K562 (cell line): ENCODE measurements at regions not wholly inside any gene's neighbourhood (a gene's known extent, or its start where the extent isn't known, plus 50 kb on each side); places are given as distances from the start of the nearest gene placed in this dataset.
A peak's percentile ranks its signal among the peaks of the same experiment; 100 is the strongest.
"Not testable (repeated sequence)": the region's sequence is repeated elsewhere in the genome, so short reads cannot be mapped to it uniquely, and the experiment has no call there.

Experiments used
- ATAC-seq: fragments of 200-7000 bp; cut with Tn5 transposase; 3 replicates; pipeline ENCODE4 v1.9.1; 2020; ENCODE audit warnings: moderate library complexity
- BruUV-seq: library from RNA; stranded (reverse); fragments of 400-500 nt; replicated peaks from 2 replicates; lab custom pipeline; 2021; lab: Mats Ljungman, UMichigan
- CTCF ChIA-PET: fragments of 300-600 bp; formaldehyde crosslinking; extraction: SDS; loops from one replicate; lab custom pipeline; 2021; ENCODE audit warnings: low intra/inter-chr PET ratio; lab: Yijun Ruan, JAX
- POLR2A ChIA-PET: fragments of 300-600, 350-650 bp; sonication (Branson Sonifier 250); formaldehyde crosslinking; extraction: SDS; loops from one replicate; lab custom pipeline; 2021; ENCODE audit warnings: antibody characterized with exemption, inconsistent platforms; lab: Yijun Ruan, JAX
- DNase-seq, 4 experiments: peaks; one replicate each; pipeline versions ENCODE4 v3.0.0 to v3.0.0-alpha.2; 2011 to 2018; ENCODE audit warnings: low spot score in 3 of 4, mixed read lengths in 3 of 4; ENCODE audit errors: extremely low read depth in 1 of 4
- FAIRE-seq: peaks from 2 replicates; lab custom pipeline; 2011; peaks lifted over from hg19 to GRCh38; lab: Jason Lieb, UNC
- H2AFZ ChIP-seq: 2 replicates; pipeline ENCODE4 v1.6.0; 2011; ENCODE audit warnings: low read depth, low read length, control low read depth, inconsistent platforms
- H3K27ac ChIP-seq: fragments of 200-600 bp; 3 replicates; pipeline ENCODE4 v1.8.0; 2011; ENCODE audit warnings: low read depth, mild to moderate bottlenecking, control low read depth, inconsistent platforms, low read length, moderate library complexity, mixed read lengths; ENCODE audit errors: extremely low read depth
- H3K27me3 ChIP-seq, 2 experiments: fragments of 300-600 bp in 1 of 2; 2 replicates in 1 of 2; 3 replicates in 1 of 2; pipeline versions ENCODE4 v1.6.0 to v1.8.0; 2011; ENCODE audit warnings: inconsistent platforms in 2 of 2, low read length in 2 of 2, mild to moderate bottlenecking in 1 of 2, mixed read lengths in 1 of 2, moderate library complexity in 1 of 2; ENCODE audit not compliant: control insufficient read depth in 2 of 2, insufficient read depth in 2 of 2
- H3K36me3 ChIP-seq: fragments of 300-600 bp; 3 replicates; pipeline ENCODE4 v1.8.0; 2011; ENCODE audit warnings: mild to moderate bottlenecking, low read length, inconsistent platforms; ENCODE audit not compliant: control insufficient read depth, insufficient read depth
- H3K4me1 ChIP-seq, 2 experiments: fragments of 200-600 bp in 1 of 2; replicated peaks in 1 of 2; 2 replicates in 1 of 2; 3 replicates in 1 of 2; pipeline versions ENCODE4 v1.5.1 to v1.8.0; 2011; ENCODE audit warnings: inconsistent platforms in 2 of 2, low read length in 2 of 2, mild to moderate bottlenecking in 1 of 2, mixed read lengths in 1 of 2, moderate library complexity in 1 of 2; ENCODE audit not compliant: control insufficient read depth in 2 of 2, insufficient read depth in 2 of 2
- H3K4me2 ChIP-seq: 2 replicates; pipeline ENCODE4 v1.6.1; 2011; ENCODE audit warnings: low read length, control low read depth, inconsistent platforms, mixed read lengths; ENCODE audit not compliant: insufficient read depth
- H3K4me3 ChIP-seq: fragments of 200-600 bp; sonication (generic), shearing (Covaris generic); 2 replicates; pipeline ENCODE4 v1.5.1; 2016; ENCODE audit warnings: control low read depth, inconsistent platforms
- H3K79me2 ChIP-seq: fragments of 200-600 bp; 3 replicates; pipeline ENCODE4 v1.8.0; 2011; ENCODE audit warnings: low read length, inconsistent platforms; ENCODE audit not compliant: control insufficient read depth, insufficient read depth
- H3K9ac ChIP-seq, 2 experiments: 2 replicates each; pipeline versions ENCODE4 v1.6.0 to v1.6.1; 2011; ENCODE audit warnings: low read depth in 2 of 2, low read length in 2 of 2, control low read depth in 1 of 2, inconsistent platforms in 1 of 2, mild to moderate bottlenecking in 1 of 2, mixed read lengths in 1 of 2; ENCODE audit not compliant: insufficient read depth in 1 of 2
- H3K9me1 ChIP-seq: one replicate; pipeline ENCODE4 v1.6.0; 2011; ENCODE audit warnings: inconsistent platforms, mild to moderate bottlenecking, low read length, moderate library complexity; ENCODE audit not compliant: control insufficient read depth, insufficient read depth
- H3K9me3 ChIP-seq: replicated peaks from 2 replicates; pipeline ENCODE4 v1.5.1; 2011; ENCODE audit warnings: low read depth, low read length, inconsistent platforms; ENCODE audit not compliant: control insufficient read depth, insufficient read depth
- H4K20me1 ChIP-seq: replicated peaks from 2 replicates; pipeline ENCODE4 v1.6.1; 2011; ENCODE audit warnings: low read length, inconsistent platforms, mixed read lengths; ENCODE audit not compliant: control insufficient read depth, insufficient read depth
- WGBS: fragments of 100-300 bp; shearing (Covaris generic); methylation state at CpG from one replicate; pipeline ENCODE4 v1.1.6; 2016; ENCODE audit warnings: low coverage, mixed read lengths; ENCODE audit not compliant: insufficient coverage; ENCODE audit errors: missing lambda C conversion rate; 5-methylcytosine and 5-hydroxymethylcytosine counted together
- in situ Hi-C: fragments of 300-500 bp; cut with MboI; formaldehyde crosslinking; loops from 4 replicates; pipeline ENCODE4 v1.15.0; 2018; ENCODE audit warnings: inconsistent platforms, mixed read lengths
- intact Hi-C: fragments of 100-400 bp; cut with micrococcal nuclease; formaldehyde crosslinking; loops from 2 replicates; pipeline ENCODE4 v1.14.2; 2022

DNA sequence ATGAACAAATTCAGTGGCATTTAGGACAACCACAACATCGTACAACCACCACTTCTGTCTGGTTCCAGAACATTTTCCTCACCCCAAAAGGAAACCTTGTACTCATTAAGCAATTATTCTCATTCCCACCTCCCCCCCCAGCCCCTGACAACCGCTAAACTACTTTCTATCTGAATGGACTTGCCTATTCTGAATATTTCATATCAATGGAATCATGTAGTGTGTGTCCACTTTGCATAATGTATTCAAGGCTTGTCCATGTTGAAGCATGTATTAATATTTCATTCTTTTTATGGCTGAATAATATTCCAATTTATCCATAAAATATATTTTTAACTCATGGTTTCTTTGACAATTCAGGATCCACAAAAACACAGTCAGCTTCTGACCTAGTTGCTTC is 307.2 kb upstream of the PLGLB2 start:
- in situ Hi-C loops, POLR2A ChIA-PET, H2AFZ ChIP-seq, H3K79me2 ChIP-seq, FAIRE-seq, intact Hi-C loops, H3K9me3 ChIP-seq, BruUV-seq, H3K4me2 ChIP-seq, DNase-seq, CTCF ChIA-PET, H3K9ac ChIP-seq, H3K9me1 ChIP-seq, H3K4me3 ChIP-seq, H4K20me1 ChIP-seq, H3K27ac ChIP-seq, ATAC-seq, H3K4me1 ChIP-seq, H3K27me3 ChIP-seq, H3K36me3 ChIP-seq: not testable (repeated sequence)
- 100% methylated on average over 1 of the region's 2 CpGs for WGBS

GRCh38 chr2:87441375-87441774 is 306.5 kb upstream of the PLGLB2 start:
- H4K20me1 ChIP-seq, H3K79me2 ChIP-seq, intact Hi-C loops, BruUV-seq, H3K9me1 ChIP-seq, H3K4me1 ChIP-seq, H3K36me3 ChIP-seq, H3K27ac ChIP-seq, H3K27me3 ChIP-seq, CTCF ChIA-PET, H3K4me3 ChIP-seq, POLR2A ChIA-PET, H3K9me3 ChIP-seq, H3K9ac ChIP-seq, in situ Hi-C loops: not testable (repeated sequence)
- peak; percentile 69 for ATAC-seq
- FAIRE-seq: peak; percentile 91
- Histone ChIP-seq H2AFZ (peak overlapping the region; percentile 52; the same call in 1 of the 2 replicates), H3K4me2 (peak overlapping the region; percentile 60)
- peak in 2 of 4 experiments; percentile 9 to 62 for DNase-seq
- 14% methylated on average over 6 of the region's 6 CpGs for WGBS

DNA sequence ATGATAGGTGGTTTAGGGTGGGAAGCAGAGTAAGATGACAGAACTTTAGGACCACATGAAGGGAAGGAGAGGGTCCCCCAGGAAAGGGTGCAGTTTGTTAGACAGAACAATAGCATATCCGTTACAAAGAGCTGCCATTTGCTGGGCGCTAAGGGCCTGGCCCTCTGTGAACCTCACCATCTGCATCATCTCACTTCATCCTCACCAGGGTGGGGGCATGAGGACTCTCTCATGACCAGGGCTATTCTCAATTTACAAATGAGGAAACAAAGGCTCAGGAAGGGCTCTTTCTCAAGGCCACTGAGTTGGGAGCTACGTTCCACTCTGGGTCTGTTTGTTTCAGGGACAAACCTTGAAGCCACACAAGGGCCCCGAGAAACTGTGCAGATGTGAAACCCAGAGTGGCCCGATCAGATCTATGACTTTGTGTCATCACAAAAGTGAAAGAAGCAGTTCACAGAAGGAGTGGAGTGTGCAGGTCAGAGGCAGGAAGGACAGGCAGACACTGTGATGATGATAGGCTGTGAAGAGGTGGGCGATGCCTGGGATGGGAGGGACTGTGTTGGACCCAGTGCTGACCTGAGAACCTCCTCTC is 304.8 kb upstream of the PLGLB2 start:
- H3K79me2 ChIP-seq, H2AFZ ChIP-seq, FAIRE-seq, DNase-seq, CTCF ChIA-PET, H3K4me1 ChIP-seq, H3K4me2 ChIP-seq, intact Hi-C loops, H3K9me1 ChIP-seq, H3K36me3 ChIP-seq, H3K9ac ChIP-seq, H3K9me3 ChIP-seq, BruUV-seq, in situ Hi-C loops, POLR2A ChIA-PET, H3K27ac ChIP-seq, H4K20me1 ChIP-seq, H3K4me3 ChIP-seq, H3K27me3 ChIP-seq: not testable (repeated sequence)
- peak; percentile 47 for ATAC-seq
- 45% methylated on average over 4 of the region's 6 CpGs for WGBS

GRCh38 chr2:87444951-87445350 is 302.9 kb upstream of the PLGLB2 start:
- H3K9me3 ChIP-seq, H3K27ac ChIP-seq, H3K4me3 ChIP-seq, H2AFZ ChIP-seq, H3K27me3 ChIP-seq, H3K4me2 ChIP-seq, H4K20me1 ChIP-seq, DNase-seq, H3K9ac ChIP-seq, H3K9me1 ChIP-seq, intact Hi-C loops, ATAC-seq, CTCF ChIA-PET, H3K79me2 ChIP-seq, FAIRE-seq, POLR2A ChIA-PET, H3K4me1 ChIP-seq, BruUV-seq, H3K36me3 ChIP-seq, in situ Hi-C loops: not testable (repeated sequence)
- 6% methylated on average over 3 of the region's 3 CpGs for WGBS
